Urothelium cell line (cell line): ENCODE measurements at regions not wholly inside any gene's neighbourhood (a gene's known extent, or its start where the extent isn't known, plus 50 kb on each side); places are given as distances from the start of the nearest gene placed in this dataset.

Source experiments
- DNase-seq: peaks from one replicate; pipeline ENCODE4 v3.0.0; 2011; ENCODE audit warnings: low spot score, mixed read lengths
- FAIRE-seq: peaks from 2 replicates; lab custom pipeline; 2011; peaks lifted over from hg19 to GRCh38; lab: Jason Lieb, UNC

GRCh38 chr14:60563113-60563512 is 54.2 kb downstream of the SIX6 start:
- DNase-seq (no peak), FAIRE-seq (no peak)

GRCh38 chr14:60565211-60565610 is 56.3 kb downstream of the SIX6 start:
- FAIRE-seq (no peak), DNase-seq (peak; percentile 73)

- no peak for FAIRE-seq
- DNase-seq, result no peak
These were observed 57.2 kb downstream of the SIX6 start for GRCh38 chr14:60566101-60566500.

GRCh38 chr14:60573943-60574495 is 65.1 kb downstream of the SIX6 start:
- DNase-seq, result no peak
- FAIRE-seq, result no peak

- no peak for DNase-seq
- FAIRE-seq, result no peak
These were observed 66.1 kb downstream of the SIX6 start for GRCh38 chr14:60575008-60575407.

GRCh38 chr14:60585676-60586075 is 63.6 kb downstream of the SIX1 start:
- FAIRE-seq (no peak), DNase-seq (no peak)

GRCh38 chr14:60589442-60589841 is 59.8 kb downstream of the SIX1 start:
- FAIRE-seq (no peak), DNase-seq (no peak)

GRCh38 chr14:60590991-60591414 is 58.3 kb downstream of the SIX1 start:
- FAIRE-seq (no peak), DNase-seq (no peak)
